ENCODE measurements at regions not wholly inside any gene's neighbourhood (a gene's known extent, or its start where the extent isn't known, plus 50 kb on each side); places are given as distances from the start of the nearest gene placed in this dataset.

DNA sequence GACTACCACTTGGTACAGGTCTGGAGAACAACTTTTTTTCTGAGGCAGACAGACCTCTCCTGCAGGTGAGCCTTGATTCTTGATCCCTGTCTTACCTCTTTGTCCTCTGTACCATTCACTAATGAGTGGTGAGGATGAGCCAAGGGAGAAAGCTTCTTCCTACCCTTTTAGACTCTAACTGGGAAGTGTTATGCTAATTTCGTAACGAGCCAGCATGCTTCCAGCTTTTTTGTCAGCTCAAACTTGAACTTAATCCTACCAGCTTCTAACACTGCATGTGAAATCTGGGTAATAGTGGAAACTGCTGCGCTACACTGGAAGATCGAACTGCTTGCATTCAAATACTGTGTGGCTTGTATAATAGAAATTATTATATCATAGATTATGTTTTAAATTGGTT is 87.0 kb downstream of the NEUROD6 start:
- DNase-seq (ENCODE audit: low read depth in 1 of 2, low spot score in 1 of 2): no peak
- no peak overlapping the region for H3K27ac ChIP-seq (replicated peaks)
- TF ChIP-seq SPI1 (IDR thresholded peaks at IDR 0.05; ENCODE audit: borderline replicate concordance, low read depth): no peak
- no peak for TF ChIP-seq REST (IDR thresholded peaks at IDR 0.05; ENCODE audit: insufficient replicate concordance, low read depth)
- no peak for TF ChIP-seq GABPA (IDR thresholded peaks at IDR 0.05; ENCODE audit: low read depth)
- TF ChIP-seq POLR2AphosphoS5 (IDR thresholded peaks at IDR 0.05; ENCODE audit: low read depth): no peak
- no peak for TF ChIP-seq CTCF (IDR thresholded peaks at IDR 0.05; ENCODE audit: insufficient read depth, low read length)
- H3K4me3 ChIP-seq (replicated peaks; ENCODE audit: insufficient read depth, low read length): no peak overlapping the region
- peaks cover 3% of the 10 kb centered on the region for H3K27me3 ChIP-seq (ENCODE audit: insufficient read depth, poor library complexity, severe bottlenecking)

DNA sequence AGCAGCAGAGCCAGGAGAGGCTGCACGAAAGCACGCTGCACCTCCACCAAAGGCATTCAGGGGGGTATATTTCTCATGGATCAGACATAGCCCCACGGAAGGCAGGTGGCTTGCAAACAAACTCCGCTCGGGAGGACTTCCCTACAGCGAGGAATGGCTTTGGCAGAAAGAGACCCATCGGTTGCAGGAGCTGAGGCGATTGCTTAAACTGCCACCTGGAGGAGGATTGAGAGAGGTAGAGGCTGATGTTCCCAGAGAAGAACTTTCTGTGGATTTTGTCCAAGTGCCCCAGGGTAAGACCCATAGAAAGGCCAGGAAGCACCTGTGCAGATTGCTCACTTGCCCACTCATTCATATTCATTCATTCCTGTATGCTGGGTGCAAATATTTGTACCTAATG is 89.1 kb downstream of the NEUROD6 start:
- TF ChIP-seq GABPA (IDR thresholded peaks at IDR 0.05; ENCODE audit: low read depth): no peak
- TF ChIP-seq POLR2AphosphoS5 (IDR thresholded peaks at IDR 0.05; ENCODE audit: low read depth): no peak
- no peak for TF ChIP-seq SPI1 (IDR thresholded peaks at IDR 0.05; ENCODE audit: borderline replicate concordance, low read depth)
- TF ChIP-seq REST (IDR thresholded peaks at IDR 0.05; ENCODE audit: insufficient replicate concordance, low read depth): no peak
- no peak for TF ChIP-seq CTCF (IDR thresholded peaks at IDR 0.05; ENCODE audit: insufficient read depth, low read length)
- Histone ChIP-seq H3K27me3 (ENCODE audit: insufficient read depth, poor library complexity, severe bottlenecking) (peaks cover 3% of the 10 kb centered on the region), H3K27ac (replicated peaks) (no peak overlapping the region), H3K4me3 (replicated peaks; ENCODE audit: insufficient read depth, low read length) (no peak overlapping the region)
- DNase-seq (ENCODE audit: low read depth in 1 of 2, low spot score in 1 of 2): no peak

DNA sequence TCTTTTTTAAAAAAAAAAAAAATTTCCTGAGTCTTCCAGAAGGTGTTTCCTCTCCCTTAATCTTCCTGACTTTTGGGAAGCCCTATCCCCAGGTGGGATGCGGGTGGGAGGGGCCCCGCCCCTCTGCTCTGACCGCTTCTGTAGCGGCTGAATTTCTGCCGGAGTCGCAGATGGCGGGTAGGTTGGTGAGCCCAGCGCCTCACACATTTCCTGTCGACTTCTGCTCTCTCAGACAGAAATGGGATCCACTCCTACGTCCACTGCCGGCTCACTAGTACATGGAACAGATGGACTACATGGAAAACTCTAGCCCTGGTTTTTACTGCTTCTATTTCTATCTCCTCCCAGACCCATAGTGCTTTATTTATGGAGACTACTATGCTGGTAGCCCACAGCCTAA is 90.9 kb downstream of the NEUROD6 start:
- DNase-seq (ENCODE audit: low read depth in 1 of 2, low spot score in 1 of 2): no peak
- no peak overlapping the region for H3K27ac ChIP-seq (replicated peaks)
- TF ChIP-seq POLR2AphosphoS5 (IDR thresholded peaks at IDR 0.05; ENCODE audit: low read depth) (no peak), REST (IDR thresholded peaks at IDR 0.05; ENCODE audit: insufficient replicate concordance, low read depth) (no peak)

GRCh38 chr7:31236868-31237267 is 103.7 kb downstream of the NEUROD6 start:
- H3K27ac ChIP-seq (replicated peaks): no peak overlapping the region
- no peak overlapping the region for H3K4me3 ChIP-seq (replicated peaks; ENCODE audit: insufficient read depth, low read length)
- no peak for DNase-seq (ENCODE audit: low read depth in 1 of 2, low spot score in 1 of 2)
- TF ChIP-seq SPI1 (IDR thresholded peaks at IDR 0.05; ENCODE audit: borderline replicate concordance, low read depth) (no peak), GABPA (IDR thresholded peaks at IDR 0.05; ENCODE audit: low read depth) (no peak), CTCF (IDR thresholded peaks at IDR 0.05; ENCODE audit: insufficient read depth, low read length) (no peak), REST (IDR thresholded peaks at IDR 0.05; ENCODE audit: insufficient replicate concordance, low read depth) (no peak), POLR2AphosphoS5 (IDR thresholded peaks at IDR 0.05; ENCODE audit: low read depth) (no peak)
- no peaks in the 10 kb centered on the region for H3K27me3 ChIP-seq (ENCODE audit: insufficient read depth, poor library complexity, severe bottlenecking)

More for the DNA sequence above, 90.9 kb downstream of the NEUROD6 start:
- Histone ChIP-seq H3K4me3 (replicated peaks; ENCODE audit: insufficient read depth, low read length) (no peak overlapping the region), H3K27me3 (ENCODE audit: insufficient read depth, poor library complexity, severe bottlenecking) (peaks cover 3% of the 10 kb centered on the region)

Measured in HL-60 (cell line).